GM12878 (cell line): ENCODE measurements at regions not wholly inside any gene's neighbourhood (a gene's known extent, or its start where the extent isn't known, plus 50 kb on each side); places are given as distances from the start of the nearest gene placed in this dataset.

ENCODE experiments used
- BCLAF1 ChIP-seq: fragments of 450-650 bp; IDR thresholded peaks from 2 replicates; pipeline ENCODE4 v1.6.1; 2017; ENCODE audit warnings: antibody characterized with exemption, mild to moderate bottlenecking, moderate library complexity
- CTCF ChIP-seq, 3 experiments: IDR thresholded peaks in 2 of 3; conservative IDR thresholded peaks in 1 of 3; 2 replicates each; pipeline ENCODE4 v1.5.1; 2011; ENCODE audit warnings: low read depth in 3 of 3, low read length in 3 of 3, mild to moderate bottlenecking in 3 of 3, control low read depth in 2 of 3, moderate library complexity in 2 of 3, inconsistent platforms in 1 of 3, mixed read lengths in 1 of 3; ENCODE audit not compliant: control insufficient read depth in 2 of 3, insufficient read depth in 1 of 3; ENCODE audit errors: extremely low read depth in 1 of 3
- EED ChIP-seq: sonication (generic); IDR thresholded peaks from 2 replicates; pipeline ENCODE4 v1.6.1; 2016; ENCODE audit warnings: antibody characterized with exemption, low read depth
- GABPA ChIP-seq: IDR thresholded peaks from 2 replicates; pipeline ENCODE4 v1.6.1; 2014; ENCODE audit warnings: antibody characterized with exemption, low read depth, mild to moderate bottlenecking, inconsistent platforms
- HCFC1 ChIP-seq: fragments of 150-350 bp; IDR thresholded peaks from 2 replicates; pipeline ENCODE4 v1.6.1; 2014; ENCODE audit warnings: low read length
- POLR2A ChIP-seq: IDR thresholded peaks from 2 replicates; pipeline ENCODE4 v1.6.1; 2011; ENCODE audit warnings: low read depth, mild to moderate bottlenecking, low read length
- ZBTB40 ChIP-seq: fragments of 450-650 bp; IDR thresholded peaks from 2 replicates; pipeline ENCODE4 v1.6.1; 2016; ENCODE audit warnings: mild to moderate bottlenecking, moderate library complexity, borderline replicate concordance
- TF ChIP-seq, protein P1 (sequence below): IDR thresholded peaks from 2 replicates; pipeline ENCODE4 v1.6.1; 2012; ENCODE audit warnings: low read length, inconsistent platforms

DNA sequence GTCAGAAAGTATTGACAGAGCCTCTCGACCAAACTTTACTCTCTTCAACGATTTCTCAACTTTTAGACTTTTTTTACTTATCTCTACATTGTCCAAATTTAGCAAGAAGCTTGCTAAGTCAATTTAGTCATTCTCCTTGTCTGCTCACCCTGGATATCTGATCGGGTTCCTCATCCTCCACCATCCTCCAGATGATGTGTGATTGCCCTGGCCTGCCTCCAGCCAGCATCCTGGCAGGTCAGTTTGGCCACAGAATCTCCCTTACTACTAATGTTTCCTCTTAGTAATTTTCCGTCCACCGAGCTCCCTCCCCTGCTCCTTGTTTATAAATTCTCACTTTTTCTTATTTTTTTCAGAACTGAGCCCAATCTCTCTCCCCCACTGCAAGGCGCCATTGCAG lies 167.9 kb upstream of the ZFP42 start:
- TF ChIP-seq ZBTB40, result no peak
- no peak for TF ChIP-seq EED
- no peak for TF ChIP-seq POLR2A
- no peak for TF ChIP-seq GABPA
- TF ChIP-seq CTCF (IDR thresholded peaks at IDR 0.05 in 2 of 3, conservative IDR thresholded peaks at IDR 0.05 in 1 of 3; ENCODE audit: control insufficient read depth in 2 of 3, extremely low read depth in 1 of 3, insufficient read depth in 1 of 3, low read depth in 3 of 3, low read length in 3 of 3), result no peak
- no peak for TF ChIP-seq BCLAF1
- TF ChIP-seq HCFC1, result no peak
- TF ChIP-seq, protein P1, sequence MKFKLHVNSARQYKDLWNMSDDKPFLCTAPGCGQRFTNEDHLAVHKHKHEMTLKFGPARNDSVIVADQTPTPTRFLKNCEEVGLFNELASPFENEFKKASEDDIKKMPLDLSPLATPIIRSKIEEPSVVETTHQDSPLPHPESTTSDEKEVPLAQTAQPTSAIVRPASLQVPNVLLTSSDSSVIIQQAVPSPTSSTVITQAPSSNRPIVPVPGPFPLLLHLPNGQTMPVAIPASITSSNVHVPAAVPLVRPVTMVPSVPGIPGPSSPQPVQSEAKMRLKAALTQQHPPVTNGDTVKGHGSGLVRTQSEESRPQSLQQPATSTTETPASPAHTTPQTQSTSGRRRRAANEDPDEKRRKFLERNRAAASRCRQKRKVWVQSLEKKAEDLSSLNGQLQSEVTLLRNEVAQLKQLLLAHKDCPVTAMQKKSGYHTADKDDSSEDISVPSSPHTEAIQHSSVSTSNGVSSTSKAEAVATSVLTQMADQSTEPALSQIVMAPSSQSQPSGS, result no peak
